GM12874 (cell line): ENCODE measurements at regions not wholly inside any gene's neighbourhood (a gene's known extent, or its start where the extent isn't known, plus 50 kb on each side); places are given as distances from the start of the nearest gene placed in this dataset.

ENCODE experiments used
- TF ChIP-seq, protein P1 (sequence below): IDR thresholded peaks from 2 replicates; pipeline ENCODE4 v1.5.1; 2011; ENCODE audit warnings: low read depth, mild to moderate bottlenecking, control low read depth, low read length, moderate library complexity; ENCODE audit not compliant: insufficient read depth

DNA sequence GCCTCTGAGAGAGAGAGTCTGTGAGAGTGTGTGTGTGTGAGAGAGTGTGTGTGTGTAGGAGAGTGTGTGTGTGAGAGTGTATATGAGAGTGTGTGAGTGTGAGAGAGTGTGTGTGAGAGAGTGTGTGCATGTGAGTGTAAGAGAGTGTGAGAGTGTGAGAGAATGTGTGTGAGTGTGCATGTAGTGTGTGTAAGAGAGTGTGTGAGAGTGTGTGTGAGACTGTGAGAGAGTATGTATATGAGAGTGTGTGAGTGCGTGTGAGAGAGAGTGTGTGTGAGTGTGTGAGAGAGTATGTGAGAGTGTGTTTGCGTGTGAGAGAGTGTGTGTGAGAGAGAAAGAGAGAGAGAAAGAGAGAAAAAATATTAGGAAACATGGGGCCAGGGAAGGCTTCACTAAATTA, 588.3 kb upstream of the SGCD start:
- TF ChIP-seq, protein P1, sequence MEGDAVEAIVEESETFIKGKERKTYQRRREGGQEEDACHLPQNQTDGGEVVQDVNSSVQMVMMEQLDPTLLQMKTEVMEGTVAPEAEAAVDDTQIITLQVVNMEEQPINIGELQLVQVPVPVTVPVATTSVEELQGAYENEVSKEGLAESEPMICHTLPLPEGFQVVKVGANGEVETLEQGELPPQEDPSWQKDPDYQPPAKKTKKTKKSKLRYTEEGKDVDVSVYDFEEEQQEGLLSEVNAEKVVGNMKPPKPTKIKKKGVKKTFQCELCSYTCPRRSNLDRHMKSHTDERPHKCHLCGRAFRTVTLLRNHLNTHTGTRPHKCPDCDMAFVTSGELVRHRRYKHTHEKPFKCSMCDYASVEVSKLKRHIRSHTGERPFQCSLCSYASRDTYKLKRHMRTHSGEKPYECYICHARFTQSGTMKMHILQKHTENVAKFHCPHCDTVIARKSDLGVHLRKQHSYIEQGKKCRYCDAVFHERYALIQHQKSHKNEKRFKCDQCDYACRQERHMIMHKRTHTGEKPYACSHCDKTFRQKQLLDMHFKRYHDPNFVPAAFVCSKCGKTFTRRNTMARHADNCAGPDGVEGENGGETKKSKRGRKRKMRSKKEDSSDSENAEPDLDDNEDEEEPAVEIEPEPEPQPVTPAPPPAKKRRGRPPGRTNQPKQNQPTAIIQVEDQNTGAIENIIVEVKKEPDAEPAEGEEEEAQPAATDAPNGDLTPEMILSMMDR: no peak

- TF ChIP-seq, protein P1: no peak
Observed at GRCh38 chr5:155746367-155747038, 580.5 kb upstream of the SGCD start.

DNA sequence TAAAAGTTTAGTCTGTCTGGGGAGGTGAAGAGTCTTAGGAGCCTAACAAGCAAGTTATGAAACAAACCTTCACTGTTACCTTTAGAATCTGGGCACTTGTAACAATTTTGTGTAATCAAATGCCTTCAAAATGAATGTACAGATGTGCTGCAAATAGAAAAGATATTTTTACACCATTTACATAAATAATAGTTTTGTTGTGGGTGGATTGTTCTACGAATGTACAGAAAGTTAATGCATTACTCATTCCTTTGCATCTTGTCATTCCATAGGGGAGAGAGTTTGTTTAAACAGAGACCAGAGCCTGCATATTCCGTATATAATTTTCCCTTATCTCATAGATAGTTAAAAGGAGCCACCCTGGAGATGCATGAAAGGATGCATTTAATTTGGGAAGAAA, 576.9 kb upstream of the SGCD start:
- TF ChIP-seq, protein P1: no peak

DNA sequence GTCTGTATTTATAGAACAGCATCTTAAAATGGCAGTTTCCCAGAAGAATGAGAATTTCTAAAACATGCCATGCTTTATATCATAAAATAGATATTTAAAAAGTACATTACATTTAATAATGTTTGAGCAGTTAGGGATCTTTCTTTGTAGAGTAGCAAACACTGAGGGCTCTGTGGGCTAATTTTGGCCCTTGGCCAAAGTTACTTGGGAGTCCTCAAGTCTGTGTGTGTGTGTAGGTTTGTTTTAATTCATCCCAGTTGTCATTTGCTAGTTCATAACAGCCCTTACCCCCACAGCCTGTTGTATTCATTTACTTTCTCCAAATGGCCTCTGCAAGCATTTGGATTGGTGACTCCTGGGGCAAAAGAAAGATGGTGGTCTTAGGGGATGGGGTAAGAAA, 576.4 kb upstream of the SGCD start:
- TF ChIP-seq, protein P1: no peak

GRCh38 chr5:155753943-155754581, 572.9 kb upstream of the SGCD start:
- TF ChIP-seq, protein P1: no peak

DNA sequence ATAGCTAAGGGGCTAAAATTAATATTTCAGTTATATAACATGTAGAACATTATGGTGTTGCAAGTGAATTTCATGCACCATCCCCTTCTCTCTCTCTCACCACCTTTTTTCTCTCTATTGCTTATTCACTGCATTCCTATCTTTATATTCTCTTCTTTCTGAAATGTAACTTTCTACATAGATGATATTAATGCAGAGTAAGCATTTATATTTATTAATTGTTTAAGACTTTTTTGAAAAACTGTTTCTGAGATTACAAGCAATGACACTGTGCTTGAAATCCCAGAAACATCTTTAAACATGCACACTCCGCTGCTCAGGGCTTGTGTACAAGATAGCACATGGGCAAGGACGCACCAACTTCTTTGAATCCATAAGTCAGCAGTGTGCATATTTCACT, 567.7 kb upstream of the SGCD start:
- TF ChIP-seq, protein P1: no peak

DNA sequence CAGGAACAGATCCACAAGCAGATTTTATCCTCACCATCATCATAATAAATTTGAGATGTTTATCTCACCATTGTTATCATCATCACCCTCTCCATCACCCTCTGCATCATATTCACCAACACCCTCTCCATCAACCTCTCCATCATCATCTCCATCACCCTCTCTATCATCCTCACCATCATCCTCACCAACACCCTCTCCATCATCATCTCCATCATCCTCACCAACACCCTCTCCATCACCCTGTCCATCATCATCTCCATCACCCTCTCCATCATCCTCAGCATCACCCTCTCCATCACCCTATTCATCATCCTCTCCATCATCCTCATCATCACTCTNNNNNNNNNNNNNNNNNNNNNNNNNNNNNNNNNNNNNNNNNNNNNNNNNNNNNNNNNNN, 567.0 kb upstream of the SGCD start:
- TF ChIP-seq, protein P1: no peak
